Esophagus squamous epithelium (tissue), 4 donors: ENCODE measurements at regions not wholly inside any gene's neighbourhood (a gene's known extent, or its start where the extent isn't known, plus 50 kb on each side); places are given as distances from the start of the nearest gene placed in this dataset.

Experiments used
- POLR2A ChIP-seq, 4 donors: fragments of 450-650 bp; IDR thresholded peaks; one replicate each; pipeline ENCODE4 v1.6.1; 2017; ENCODE audit warnings: antibody characterized with exemption in 4 of 4, mild to moderate bottlenecking in 4 of 4, moderate library complexity in 3 of 4
- TF ChIP-seq, protein P1 (sequence below), 6 experiments: fragments of 450-650 bp in 4 of 6; fragments of 200-600 bp in 2 of 6; sonication (generic) in 2 of 6; IDR thresholded peaks; one replicate each; pipeline ENCODE4 v1.5.1; 2016 to 2019; ENCODE audit warnings: antibody characterized with exemption in 6 of 6, mild to moderate bottlenecking in 4 of 6, moderate library complexity in 4 of 6

DNA sequence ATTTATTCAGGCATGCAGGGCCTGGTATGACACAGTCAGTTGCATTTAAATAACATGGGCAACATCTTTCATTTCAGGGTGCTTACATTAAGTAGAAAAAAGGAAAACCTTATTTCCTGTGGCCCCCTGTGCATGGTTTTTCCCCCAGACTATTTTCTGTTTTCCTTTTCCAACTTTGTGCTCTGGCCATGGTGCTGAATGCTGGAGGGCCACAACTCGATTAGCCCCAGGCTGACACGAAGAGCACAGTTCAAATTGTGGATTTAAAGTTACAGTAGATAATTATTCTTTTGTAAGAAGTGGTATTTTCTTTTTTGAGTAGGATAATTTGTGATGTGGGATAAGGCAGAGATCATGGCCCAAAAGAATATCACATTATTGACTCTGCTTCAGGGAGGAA lies 332.0 kb downstream of the HAO1 start:
- TF ChIP-seq, protein P1, sequence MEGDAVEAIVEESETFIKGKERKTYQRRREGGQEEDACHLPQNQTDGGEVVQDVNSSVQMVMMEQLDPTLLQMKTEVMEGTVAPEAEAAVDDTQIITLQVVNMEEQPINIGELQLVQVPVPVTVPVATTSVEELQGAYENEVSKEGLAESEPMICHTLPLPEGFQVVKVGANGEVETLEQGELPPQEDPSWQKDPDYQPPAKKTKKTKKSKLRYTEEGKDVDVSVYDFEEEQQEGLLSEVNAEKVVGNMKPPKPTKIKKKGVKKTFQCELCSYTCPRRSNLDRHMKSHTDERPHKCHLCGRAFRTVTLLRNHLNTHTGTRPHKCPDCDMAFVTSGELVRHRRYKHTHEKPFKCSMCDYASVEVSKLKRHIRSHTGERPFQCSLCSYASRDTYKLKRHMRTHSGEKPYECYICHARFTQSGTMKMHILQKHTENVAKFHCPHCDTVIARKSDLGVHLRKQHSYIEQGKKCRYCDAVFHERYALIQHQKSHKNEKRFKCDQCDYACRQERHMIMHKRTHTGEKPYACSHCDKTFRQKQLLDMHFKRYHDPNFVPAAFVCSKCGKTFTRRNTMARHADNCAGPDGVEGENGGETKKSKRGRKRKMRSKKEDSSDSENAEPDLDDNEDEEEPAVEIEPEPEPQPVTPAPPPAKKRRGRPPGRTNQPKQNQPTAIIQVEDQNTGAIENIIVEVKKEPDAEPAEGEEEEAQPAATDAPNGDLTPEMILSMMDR (IDR thresholded peaks at IDR 0.05): no peak
- TF ChIP-seq POLR2A (IDR thresholded peaks at IDR 0.05): no peak
